GM12872 (cell line): ENCODE measurements at regions not wholly inside any gene's neighbourhood (a gene's known extent, or its start where the extent isn't known, plus 50 kb on each side); places are given as distances from the start of the nearest gene placed in this dataset.

Source experiments
- TF ChIP-seq, protein P1 (sequence below): IDR thresholded peaks from 3 replicates; pipeline ENCODE4 v1.5.1; 2011; ENCODE audit warnings: low read depth, mild to moderate bottlenecking, low read length, moderate library complexity; ENCODE audit not compliant: insufficient read depth

DNA sequence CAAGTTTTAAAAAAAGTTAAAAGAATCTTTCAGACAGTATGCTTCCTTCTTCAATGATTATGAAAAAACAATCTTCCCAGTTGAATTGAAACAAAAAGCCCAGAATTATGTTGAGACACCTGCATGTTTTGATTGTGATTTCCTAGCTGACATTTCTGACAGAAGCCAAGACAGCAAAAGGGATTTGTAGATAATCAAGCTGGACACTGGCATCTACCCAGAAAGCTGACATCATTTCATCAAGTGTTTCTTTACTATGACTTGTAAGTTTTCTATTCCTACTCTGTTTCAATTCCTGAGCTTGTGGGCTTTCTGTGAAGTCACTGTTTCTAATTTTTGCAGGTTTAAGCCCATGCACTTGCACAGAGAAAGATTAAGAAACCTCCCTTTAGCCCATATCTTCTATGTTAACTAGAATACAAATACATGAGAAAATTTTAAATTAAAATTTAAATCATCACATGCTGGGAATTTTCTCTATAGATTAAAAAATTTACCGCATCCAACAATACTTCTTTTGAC, 82.9 kb upstream of the CCDC85A start:
- TF ChIP-seq, protein P1, sequence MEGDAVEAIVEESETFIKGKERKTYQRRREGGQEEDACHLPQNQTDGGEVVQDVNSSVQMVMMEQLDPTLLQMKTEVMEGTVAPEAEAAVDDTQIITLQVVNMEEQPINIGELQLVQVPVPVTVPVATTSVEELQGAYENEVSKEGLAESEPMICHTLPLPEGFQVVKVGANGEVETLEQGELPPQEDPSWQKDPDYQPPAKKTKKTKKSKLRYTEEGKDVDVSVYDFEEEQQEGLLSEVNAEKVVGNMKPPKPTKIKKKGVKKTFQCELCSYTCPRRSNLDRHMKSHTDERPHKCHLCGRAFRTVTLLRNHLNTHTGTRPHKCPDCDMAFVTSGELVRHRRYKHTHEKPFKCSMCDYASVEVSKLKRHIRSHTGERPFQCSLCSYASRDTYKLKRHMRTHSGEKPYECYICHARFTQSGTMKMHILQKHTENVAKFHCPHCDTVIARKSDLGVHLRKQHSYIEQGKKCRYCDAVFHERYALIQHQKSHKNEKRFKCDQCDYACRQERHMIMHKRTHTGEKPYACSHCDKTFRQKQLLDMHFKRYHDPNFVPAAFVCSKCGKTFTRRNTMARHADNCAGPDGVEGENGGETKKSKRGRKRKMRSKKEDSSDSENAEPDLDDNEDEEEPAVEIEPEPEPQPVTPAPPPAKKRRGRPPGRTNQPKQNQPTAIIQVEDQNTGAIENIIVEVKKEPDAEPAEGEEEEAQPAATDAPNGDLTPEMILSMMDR, result no peak

DNA sequence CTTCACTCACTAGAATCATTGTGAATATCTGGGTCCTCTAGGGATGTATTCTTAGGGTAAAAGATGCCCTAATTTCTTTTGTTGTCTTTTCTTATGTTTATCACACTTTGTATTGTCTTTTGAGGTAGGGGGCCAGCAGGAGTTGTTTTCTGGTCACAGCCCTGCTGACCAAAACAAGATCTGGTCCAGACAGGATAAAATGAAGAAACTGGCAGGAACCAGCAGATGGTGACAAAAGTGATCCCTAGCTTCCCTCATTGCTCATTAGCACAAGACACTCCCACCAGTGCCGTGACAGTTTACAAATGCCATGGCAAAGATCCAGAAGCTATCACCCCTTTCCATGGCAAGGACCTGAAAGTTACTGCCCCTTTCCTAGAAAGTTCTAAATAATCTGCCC, 81.7 kb upstream of the CCDC85A start:
- TF ChIP-seq, protein P1, result no peak

GRCh38 chr2:56102866-56103265, 80.9 kb upstream of the CCDC85A start:
- TF ChIP-seq, protein P1, result no peak

- TF ChIP-seq, protein P1, result no peak
Measured at GRCh38 chr2:56104962-56105361, 78.8 kb upstream of the CCDC85A start.

DNA sequence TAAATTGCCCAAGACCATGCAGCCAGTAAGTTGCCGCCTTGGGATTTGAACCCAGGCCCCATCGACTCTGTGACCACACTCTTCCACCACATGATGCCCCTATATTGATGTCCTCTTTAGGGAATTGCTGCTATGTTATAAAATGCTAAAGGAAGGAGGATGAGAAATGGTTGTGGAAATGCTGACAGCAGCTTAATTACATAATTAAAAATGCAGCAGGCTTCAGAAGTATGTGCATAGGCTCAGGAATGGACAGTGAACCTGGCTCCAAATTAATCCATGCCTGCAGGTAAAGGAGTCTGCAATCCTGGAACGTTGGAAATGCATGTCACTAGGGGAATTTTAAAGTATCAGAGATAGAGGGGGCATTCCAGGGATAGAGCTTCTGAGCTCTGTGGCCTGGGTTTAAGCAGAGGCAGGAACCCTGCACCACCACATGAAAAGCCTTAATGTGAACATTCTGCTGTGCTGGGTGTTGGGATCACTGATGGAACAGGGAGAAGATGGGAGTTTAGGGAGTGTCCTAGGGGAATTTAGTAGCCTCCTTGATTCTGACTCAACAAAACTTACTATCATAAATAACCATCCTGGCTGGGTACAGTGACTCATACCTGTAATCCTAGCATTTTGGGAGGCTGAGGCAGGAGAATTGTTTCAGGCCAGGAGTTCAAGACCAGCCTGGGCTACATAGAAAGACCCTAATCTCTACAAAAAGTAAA, 76.1 kb upstream of the CCDC85A start:
- TF ChIP-seq, protein P1, result no peak

DNA sequence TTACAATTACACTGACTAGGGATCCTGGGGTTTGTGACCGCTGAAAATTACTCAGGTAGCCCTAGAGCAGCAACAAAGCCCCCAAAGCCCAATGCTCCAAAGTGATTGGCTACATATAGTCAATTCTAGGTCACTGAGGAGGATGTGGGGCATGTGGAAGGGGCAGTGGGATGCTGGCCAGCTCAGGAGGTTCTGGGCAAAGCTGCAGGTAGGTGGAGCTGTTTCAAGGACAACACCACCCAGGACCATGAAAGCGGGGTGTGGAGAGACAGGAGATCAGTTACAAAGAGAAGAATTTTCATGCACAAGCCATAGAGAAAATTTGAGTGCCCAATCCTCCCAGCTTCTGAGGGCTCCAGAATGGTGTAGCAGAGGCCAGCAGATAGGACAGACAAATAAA, 75.0 kb upstream of the CCDC85A start:
- TF ChIP-seq, protein P1, result no peak

DNA sequence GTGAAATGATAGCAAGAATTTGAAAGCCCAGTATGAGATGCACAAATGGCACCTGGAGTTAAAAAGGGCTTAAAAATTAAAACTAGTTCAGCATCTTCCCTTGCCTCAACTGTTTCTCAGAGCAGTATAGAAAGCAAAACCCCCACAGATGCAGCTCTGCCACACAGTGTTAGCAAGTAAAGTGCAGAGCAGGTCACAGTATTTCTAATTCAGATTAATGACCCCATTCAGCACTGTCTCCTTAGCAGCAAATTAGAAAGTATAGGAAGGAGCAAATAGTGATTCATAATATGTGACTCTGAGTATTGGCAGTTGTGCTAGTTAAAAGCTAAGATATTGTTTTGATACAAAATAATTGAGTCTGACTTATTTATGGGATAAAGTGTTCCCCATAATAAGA, 73.8 kb upstream of the CCDC85A start:
- TF ChIP-seq, protein P1, result no peak
